Fibroblast of villous mesenchyme (primary cell): ENCODE measurements at regions not wholly inside any gene's neighbourhood (a gene's known extent, or its start where the extent isn't known, plus 50 kb on each side); places are given as distances from the start of the nearest gene placed in this dataset.

Experiments
- DNase-seq: peaks from one replicate; pipeline ENCODE4 v3.0.0-alpha.2; 2010; ENCODE audit warnings: low read depth
- H3K4me3 ChIP-seq: 2 replicates; pipeline ENCODE4 v1.5.1; 2011; ENCODE audit warnings: low read depth, mild to moderate bottlenecking, low read length
- TF ChIP-seq, protein P1 (sequence below): IDR thresholded peaks from 2 replicates; pipeline ENCODE4 v1.5.1; 2012; ENCODE audit warnings: low read depth, mild to moderate bottlenecking, low read length; ENCODE audit not compliant: insufficient read depth

DNA sequence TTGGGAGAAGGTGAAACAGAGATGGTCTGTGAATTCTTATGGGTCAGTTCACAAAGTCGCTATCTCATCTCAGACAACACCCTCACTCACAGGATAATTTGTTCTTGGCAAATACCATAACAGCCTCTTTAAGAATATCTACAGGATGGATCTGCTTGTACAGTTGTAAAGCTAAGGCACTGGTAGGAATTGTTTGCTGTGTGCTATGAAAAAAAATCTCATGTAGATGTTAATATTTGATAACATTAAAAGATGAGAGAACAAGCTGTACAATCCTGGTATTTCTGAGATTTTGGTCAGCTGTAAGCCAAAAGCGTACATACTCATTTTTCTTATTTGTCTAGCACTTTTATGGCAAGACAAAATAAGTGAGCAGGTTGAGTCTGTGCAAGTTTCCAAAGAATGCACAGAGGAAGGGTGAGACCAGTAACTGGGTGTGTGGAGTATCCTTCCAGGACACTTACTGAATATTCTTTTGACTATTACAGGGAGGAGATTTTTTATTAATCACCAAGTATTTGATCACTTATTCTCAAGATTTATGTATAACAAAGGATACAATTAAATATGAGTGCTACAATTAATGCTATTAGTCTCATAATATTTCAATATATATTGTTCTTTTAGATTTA lies 814.5 kb upstream of the MIR17HG start:
- DNase-seq, result no peak
- TF ChIP-seq, protein P1, sequence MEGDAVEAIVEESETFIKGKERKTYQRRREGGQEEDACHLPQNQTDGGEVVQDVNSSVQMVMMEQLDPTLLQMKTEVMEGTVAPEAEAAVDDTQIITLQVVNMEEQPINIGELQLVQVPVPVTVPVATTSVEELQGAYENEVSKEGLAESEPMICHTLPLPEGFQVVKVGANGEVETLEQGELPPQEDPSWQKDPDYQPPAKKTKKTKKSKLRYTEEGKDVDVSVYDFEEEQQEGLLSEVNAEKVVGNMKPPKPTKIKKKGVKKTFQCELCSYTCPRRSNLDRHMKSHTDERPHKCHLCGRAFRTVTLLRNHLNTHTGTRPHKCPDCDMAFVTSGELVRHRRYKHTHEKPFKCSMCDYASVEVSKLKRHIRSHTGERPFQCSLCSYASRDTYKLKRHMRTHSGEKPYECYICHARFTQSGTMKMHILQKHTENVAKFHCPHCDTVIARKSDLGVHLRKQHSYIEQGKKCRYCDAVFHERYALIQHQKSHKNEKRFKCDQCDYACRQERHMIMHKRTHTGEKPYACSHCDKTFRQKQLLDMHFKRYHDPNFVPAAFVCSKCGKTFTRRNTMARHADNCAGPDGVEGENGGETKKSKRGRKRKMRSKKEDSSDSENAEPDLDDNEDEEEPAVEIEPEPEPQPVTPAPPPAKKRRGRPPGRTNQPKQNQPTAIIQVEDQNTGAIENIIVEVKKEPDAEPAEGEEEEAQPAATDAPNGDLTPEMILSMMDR, result no peak
- H3K4me3 ChIP-seq, result no peak overlapping the region

DNA sequence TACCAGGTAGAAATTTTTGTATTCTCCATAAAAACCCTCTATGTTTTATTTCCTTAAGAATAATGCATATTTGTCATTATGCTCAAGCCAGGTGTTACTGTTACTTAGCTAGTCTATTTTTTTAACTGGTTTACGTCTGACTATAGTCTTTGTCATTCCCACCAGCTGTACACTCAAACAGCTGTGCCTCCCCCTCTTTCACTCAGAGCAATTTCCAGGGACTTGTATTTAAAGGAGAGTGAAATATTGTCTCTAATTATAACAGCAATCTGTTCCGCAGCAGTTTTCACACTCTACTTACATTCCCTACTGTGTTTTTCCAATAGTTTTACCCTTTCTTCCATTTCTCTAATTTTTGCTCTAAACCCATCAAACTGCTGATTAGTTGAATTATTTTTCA lies 813.6 kb upstream of the MIR17HG start:
- no peak for DNase-seq
- TF ChIP-seq, protein P1, result no peak

DNA sequence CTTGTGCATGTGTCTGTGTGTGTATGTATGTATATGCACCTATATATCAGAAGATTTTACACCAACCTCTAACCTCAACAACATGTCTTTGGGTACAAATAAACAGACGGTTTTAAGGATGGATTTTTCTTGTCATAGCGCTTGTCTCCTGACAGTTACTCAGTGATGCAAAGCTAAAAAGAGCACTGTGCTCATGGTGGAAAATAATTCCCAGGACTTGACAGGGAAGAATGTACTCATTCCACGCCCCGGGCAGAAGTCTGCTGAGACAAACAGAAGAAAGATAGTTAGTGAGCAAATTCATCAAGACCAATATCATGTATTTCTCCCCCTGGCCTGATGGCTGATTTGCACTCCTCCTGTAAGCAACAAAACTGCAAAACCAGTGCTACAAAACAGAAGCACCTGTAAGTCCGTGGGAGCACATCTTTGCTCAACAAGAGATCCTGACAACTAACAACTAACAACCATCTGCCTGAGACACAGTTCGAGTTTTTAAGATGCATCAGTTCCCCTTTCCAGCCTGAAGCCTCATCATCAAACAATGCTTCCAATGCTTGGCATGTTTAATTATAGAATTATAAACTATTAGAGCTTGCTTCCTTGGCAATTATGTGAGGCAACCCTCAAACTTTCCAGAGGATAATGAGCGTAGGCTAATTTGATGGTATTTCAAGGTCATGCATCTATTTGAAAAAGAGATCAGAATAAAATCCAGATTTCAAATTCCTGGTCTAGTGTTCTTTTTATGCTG lies 812.7 kb upstream of the MIR17HG start:
- TF ChIP-seq, protein P1, result no peak
- H3K4me3 ChIP-seq, result no peak overlapping the region
- DNase-seq, result no peak

More for the DNA sequence above, 813.6 kb upstream of the MIR17HG start:
- no peak overlapping the region for H3K4me3 ChIP-seq

DNA sequence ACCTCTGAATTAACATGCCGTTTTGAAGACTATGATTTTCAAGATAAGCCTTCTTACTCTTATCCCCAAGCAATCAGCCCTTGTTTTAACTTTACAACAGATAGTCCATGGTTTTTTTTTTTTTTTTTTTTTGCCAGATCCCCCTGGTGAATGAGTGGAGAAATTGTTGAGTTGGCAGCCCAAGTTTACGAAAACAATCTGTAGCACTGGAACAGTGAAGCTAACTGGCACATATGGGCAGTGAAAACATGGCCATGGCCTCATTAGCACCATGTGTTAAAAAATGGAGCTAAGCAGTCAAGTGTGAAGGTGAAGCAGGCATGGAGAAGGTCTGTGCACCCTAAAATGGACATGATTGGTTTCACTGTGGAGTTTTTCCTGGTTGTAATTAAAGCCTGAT lies 812.1 kb upstream of the MIR17HG start:
- DNase-seq, result no peak
- no peak overlapping the region for H3K4me3 ChIP-seq
- TF ChIP-seq, protein P1, result no peak

DNA sequence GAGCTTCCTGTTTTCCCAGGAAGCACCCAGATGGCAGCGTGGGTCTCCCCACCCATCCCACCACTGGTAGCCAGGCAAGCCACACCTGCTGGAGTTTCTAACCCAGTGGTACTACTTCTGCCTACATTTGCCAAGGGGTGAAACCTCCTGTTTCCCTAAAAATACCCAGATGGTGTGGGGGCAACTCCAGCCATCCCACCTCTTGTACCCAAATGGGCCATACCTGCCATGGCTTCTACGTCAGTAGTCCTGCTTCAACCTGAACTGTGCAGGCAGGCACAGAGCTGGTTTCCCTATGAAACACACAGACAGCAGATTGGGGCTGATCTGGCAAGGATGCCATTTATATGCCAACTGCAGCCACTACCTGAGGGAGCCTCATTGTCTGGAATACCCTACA lies 809.4 kb upstream of the MIR17HG start:
- DNase-seq, result no peak
- TF ChIP-seq, protein P1, result no peak
- H3K4me3 ChIP-seq, result no peak overlapping the region

DNA sequence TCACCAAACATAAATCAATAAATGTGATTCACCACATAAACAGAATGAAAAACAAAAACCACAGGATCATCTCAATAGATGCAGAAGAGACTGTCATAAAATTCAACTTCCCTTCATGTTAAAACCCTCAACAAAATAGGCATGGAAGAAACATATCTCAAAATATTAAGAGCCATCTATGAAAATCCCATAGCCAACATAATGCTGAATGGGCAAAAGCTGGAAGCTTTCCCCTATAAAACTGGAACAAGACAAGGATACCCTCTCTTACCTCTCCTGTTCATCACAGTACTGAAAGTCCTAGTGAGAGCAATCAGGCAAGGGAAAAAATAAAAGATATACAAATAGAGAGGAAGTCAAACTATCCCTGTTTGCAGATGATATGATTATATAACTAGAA lies 806.1 kb upstream of the MIR17HG start:
- DNase-seq, result no peak
- H3K4me3 ChIP-seq, result no peak overlapping the region

More for the DNA sequence above, 806.1 kb upstream of the MIR17HG start:
- TF ChIP-seq, protein P1, result no peak
